ENCODE measurements at regions not wholly inside any gene's neighbourhood (a gene's known extent, or its start where the extent isn't known, plus 50 kb on each side); places are given as distances from the start of the nearest gene placed in this dataset.

DNA sequence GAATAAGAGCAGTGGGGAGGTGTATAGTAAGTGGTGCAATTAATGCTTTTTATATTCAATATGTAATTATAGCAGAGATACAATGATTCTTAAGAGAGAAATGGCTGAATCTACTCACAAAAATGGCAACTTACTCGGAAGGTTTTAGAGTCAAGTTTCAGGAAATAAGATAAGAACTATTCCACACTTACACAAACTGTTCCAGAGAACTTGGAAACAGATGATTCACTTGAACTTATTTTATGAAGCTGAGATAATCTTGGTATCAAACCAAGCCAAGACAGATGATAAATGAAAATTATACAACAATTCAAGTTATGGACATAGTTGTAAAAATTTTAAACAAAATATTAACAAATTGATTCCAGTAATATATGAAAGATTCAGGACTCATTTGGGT is 311.3 kb upstream of the HS3ST1 start:
- TF ChIP-seq REST (IDR thresholded peaks at IDR 0.05; ENCODE audit: insufficient read depth in 1 of 2, low read depth in 2 of 2, low read length in 2 of 2) (no peak), TAF1 (IDR thresholded peaks at IDR 0.05; ENCODE audit: borderline replicate concordance, insufficient read depth, low read length) (no peak)
